GM23338 (cell line): ENCODE measurements at regions not wholly inside any gene's neighbourhood (a gene's known extent, or its start where the extent isn't known, plus 50 kb on each side); places are given as distances from the start of the nearest gene placed in this dataset.

Experiments
- ATAC-seq: fragments of 200-7000 bp; cut with Tn5 transposase; 3 replicates; pipeline ENCODE4 v1.9.1; 2020
- DNase-seq: peaks from one replicate; pipeline ENCODE4 v3.0.0-alpha.2; 2015; ENCODE audit warnings: low spot score
- H2AFZ ChIP-seq: fragments of 200-600 bp; sonication (generic); 2 replicates; pipeline ENCODE4 v1.8.0; 2016; ENCODE audit warnings: antibody characterized with exemption, mild to moderate bottlenecking, moderate library complexity
- H3F3A ChIP-seq: fragments of 200-600 bp; sonication (generic); replicated peaks from 2 replicates; pipeline ENCODE4 v1.8.0; 2017; ENCODE audit warnings: antibody characterized with exemption, mixed run types, low read depth
- H3K27ac ChIP-seq: fragments of 200-600 bp; sonication (generic); 2 replicates; pipeline ENCODE4 v1.6.1; 2016; ENCODE audit warnings: low read depth
- H3K27me3 ChIP-seq: fragments of 200-600 bp; sonication (generic); 2 replicates; pipeline ENCODE4 v1.8.0; 2016; ENCODE audit warnings: mild to moderate bottlenecking, mixed run types, moderate library complexity; ENCODE audit not compliant: insufficient read depth
- H3K36me3 ChIP-seq: fragments of 200-600 bp; sonication (generic); 2 replicates; pipeline ENCODE4 v1.8.0; 2016; ENCODE audit warnings: mild to moderate bottlenecking; ENCODE audit not compliant: insufficient read depth
- H3K4me1 ChIP-seq: fragments of 200-600 bp; sonication (generic); 2 replicates; pipeline ENCODE4 v1.8.0; 2016; ENCODE audit warnings: mild to moderate bottlenecking, moderate library complexity; ENCODE audit not compliant: insufficient read depth
- H3K4me2 ChIP-seq: fragments of 200-600 bp; sonication (generic); 2 replicates; pipeline ENCODE4 v1.7.1; 2017; ENCODE audit warnings: mixed run types
- H3K4me3 ChIP-seq: fragments of 200-600 bp; sonication (generic); 2 replicates; pipeline ENCODE4 v1.6.1; 2016; ENCODE audit warnings: mixed run types
- H3K79me2 ChIP-seq: fragments of 200-600 bp; sonication (generic); replicated peaks from 2 replicates; pipeline ENCODE4 v1.8.0; 2017; ENCODE audit warnings: mild to moderate bottlenecking; ENCODE audit not compliant: insufficient read depth
- H3K9me2 ChIP-seq: fragments of 200-600 bp; sonication (generic); 2 replicates; pipeline ENCODE4 v1.8.0; 2017; ENCODE audit not compliant: insufficient read depth
- H4K20me1 ChIP-seq: fragments of 200-600 bp; sonication (generic); replicated peaks from 2 replicates; pipeline ENCODE4 v1.8.0; 2017; ENCODE audit warnings: mild to moderate bottlenecking; ENCODE audit not compliant: insufficient read depth
- H3K27ac Mint-ChIP-seq: 2 replicates; pipeline ENCODE4 v1.8.0; 2020; ENCODE audit warnings: inconsistent platforms, mild to moderate bottlenecking, moderate library complexity, mixed read lengths
- H3K27me3 Mint-ChIP-seq: 3 replicates; pipeline ENCODE4 v1.8.0; 2022; ENCODE audit warnings: low read depth, mild to moderate bottlenecking, moderate library complexity, mixed read lengths, inconsistent platforms; ENCODE audit not compliant: insufficient read depth, poor library complexity
- H3K36me3 Mint-ChIP-seq: 3 replicates; pipeline ENCODE4 v1.8.0; 2021; ENCODE audit warnings: low read depth, mild to moderate bottlenecking, inconsistent platforms, moderate library complexity, mixed read lengths
- H3K4me1 Mint-ChIP-seq: 3 replicates; pipeline ENCODE4 v1.8.0; 2020; ENCODE audit warnings: mild to moderate bottlenecking, inconsistent platforms, mixed read lengths
- H3K4me3 Mint-ChIP-seq: 3 replicates; pipeline ENCODE4 v1.8.0; 2021; ENCODE audit warnings: moderate library complexity, mild to moderate bottlenecking, inconsistent platforms, mixed read lengths
- H3K9me3 Mint-ChIP-seq: 3 replicates; pipeline ENCODE4 v1.8.0; 2020; ENCODE audit warnings: moderate library complexity, mild to moderate bottlenecking, inconsistent platforms, mixed read lengths
- ZNF331 ChIP-seq: fragments of 250-450 bp; sonication (Bioruptor Pico); IDR thresholded peaks from 2 replicates; pipeline ENCODE4 v1.5.0; 2020; ENCODE audit warnings: low read depth, mild to moderate bottlenecking, moderate library complexity
- TF ChIP-seq, protein P1 (sequence below), 2 experiments: fragments of 200-600 bp in 1 of 2; sonication (generic) in 1 of 2; conservative IDR thresholded peaks; 2 replicates each; pipeline versions ENCODE4 v1.5.1 to v1.6.1; 2016 to 2017; ENCODE audit warnings: antibody characterized with exemption in 2 of 2, low read depth in 2 of 2, mild to moderate bottlenecking in 2 of 2, moderate library complexity in 1 of 2
- TF ChIP-seq, protein P2 (sequence below): fragments of 250-450 bp; sonication (Bioruptor Pico); IDR thresholded peaks from 2 replicates; pipeline ENCODE4 v1.5.0; 2020; ENCODE audit warnings: mild to moderate bottlenecking, moderate library complexity

DNA sequence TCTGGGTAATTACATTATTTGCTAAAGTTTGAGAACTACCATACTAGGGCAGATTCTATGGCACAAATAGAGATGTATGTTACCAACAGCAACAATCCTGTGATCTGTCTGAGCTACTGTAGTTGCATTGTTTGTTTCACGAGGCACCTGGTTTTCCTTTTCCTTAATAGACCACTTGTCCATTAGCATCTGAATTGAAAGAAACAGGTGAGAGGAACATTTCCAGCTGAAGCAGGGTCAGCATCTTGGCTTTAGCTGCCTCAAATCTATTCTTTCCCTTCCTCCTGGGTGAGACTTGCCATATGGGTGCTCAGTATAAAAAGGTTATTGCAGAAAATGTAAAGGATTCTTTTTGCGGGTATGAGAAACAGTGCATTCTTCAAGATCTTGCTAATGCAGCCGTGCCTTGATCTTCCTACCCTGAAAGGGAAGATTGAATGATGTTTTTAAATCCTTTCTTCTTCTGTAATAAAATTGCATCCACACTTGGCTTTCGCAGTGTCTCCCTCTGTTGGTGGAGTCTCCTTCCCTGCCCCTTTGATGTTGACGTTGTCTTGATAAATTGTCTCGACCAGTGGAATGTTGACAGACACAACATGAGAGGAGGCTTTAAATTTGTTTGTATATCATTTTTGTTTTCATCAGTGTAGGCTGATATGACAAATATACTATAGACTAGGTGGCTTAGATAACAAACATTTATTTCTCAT, 118.0 kb upstream of the BRINP1 start:
- H3F3A ChIP-seq: no peaks in the 10 kb centered on the region
- DNase-seq (peak; percentile 55), ATAC-seq (peak; percentile 62)
- no peaks in the 10 kb centered on the region for H3K9me3 Mint-ChIP-seq
- H3K27me3 ChIP-seq: no peaks in the 10 kb centered on the region
- no peak overlapping the region for H3K4me3 ChIP-seq
- no peak overlapping the region; the same call in 2 of the 3 replicates for H3K4me3 Mint-ChIP-seq
- H3K27ac ChIP-seq: no peak overlapping the region
- TF ChIP-seq, protein P1, sequence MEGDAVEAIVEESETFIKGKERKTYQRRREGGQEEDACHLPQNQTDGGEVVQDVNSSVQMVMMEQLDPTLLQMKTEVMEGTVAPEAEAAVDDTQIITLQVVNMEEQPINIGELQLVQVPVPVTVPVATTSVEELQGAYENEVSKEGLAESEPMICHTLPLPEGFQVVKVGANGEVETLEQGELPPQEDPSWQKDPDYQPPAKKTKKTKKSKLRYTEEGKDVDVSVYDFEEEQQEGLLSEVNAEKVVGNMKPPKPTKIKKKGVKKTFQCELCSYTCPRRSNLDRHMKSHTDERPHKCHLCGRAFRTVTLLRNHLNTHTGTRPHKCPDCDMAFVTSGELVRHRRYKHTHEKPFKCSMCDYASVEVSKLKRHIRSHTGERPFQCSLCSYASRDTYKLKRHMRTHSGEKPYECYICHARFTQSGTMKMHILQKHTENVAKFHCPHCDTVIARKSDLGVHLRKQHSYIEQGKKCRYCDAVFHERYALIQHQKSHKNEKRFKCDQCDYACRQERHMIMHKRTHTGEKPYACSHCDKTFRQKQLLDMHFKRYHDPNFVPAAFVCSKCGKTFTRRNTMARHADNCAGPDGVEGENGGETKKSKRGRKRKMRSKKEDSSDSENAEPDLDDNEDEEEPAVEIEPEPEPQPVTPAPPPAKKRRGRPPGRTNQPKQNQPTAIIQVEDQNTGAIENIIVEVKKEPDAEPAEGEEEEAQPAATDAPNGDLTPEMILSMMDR (conservative IDR thresholded peaks at IDR 0.05; ENCODE audit: low read depth in 2 of 2): peak; percentile 50 to 55
- TF ChIP-seq, protein P2, sequence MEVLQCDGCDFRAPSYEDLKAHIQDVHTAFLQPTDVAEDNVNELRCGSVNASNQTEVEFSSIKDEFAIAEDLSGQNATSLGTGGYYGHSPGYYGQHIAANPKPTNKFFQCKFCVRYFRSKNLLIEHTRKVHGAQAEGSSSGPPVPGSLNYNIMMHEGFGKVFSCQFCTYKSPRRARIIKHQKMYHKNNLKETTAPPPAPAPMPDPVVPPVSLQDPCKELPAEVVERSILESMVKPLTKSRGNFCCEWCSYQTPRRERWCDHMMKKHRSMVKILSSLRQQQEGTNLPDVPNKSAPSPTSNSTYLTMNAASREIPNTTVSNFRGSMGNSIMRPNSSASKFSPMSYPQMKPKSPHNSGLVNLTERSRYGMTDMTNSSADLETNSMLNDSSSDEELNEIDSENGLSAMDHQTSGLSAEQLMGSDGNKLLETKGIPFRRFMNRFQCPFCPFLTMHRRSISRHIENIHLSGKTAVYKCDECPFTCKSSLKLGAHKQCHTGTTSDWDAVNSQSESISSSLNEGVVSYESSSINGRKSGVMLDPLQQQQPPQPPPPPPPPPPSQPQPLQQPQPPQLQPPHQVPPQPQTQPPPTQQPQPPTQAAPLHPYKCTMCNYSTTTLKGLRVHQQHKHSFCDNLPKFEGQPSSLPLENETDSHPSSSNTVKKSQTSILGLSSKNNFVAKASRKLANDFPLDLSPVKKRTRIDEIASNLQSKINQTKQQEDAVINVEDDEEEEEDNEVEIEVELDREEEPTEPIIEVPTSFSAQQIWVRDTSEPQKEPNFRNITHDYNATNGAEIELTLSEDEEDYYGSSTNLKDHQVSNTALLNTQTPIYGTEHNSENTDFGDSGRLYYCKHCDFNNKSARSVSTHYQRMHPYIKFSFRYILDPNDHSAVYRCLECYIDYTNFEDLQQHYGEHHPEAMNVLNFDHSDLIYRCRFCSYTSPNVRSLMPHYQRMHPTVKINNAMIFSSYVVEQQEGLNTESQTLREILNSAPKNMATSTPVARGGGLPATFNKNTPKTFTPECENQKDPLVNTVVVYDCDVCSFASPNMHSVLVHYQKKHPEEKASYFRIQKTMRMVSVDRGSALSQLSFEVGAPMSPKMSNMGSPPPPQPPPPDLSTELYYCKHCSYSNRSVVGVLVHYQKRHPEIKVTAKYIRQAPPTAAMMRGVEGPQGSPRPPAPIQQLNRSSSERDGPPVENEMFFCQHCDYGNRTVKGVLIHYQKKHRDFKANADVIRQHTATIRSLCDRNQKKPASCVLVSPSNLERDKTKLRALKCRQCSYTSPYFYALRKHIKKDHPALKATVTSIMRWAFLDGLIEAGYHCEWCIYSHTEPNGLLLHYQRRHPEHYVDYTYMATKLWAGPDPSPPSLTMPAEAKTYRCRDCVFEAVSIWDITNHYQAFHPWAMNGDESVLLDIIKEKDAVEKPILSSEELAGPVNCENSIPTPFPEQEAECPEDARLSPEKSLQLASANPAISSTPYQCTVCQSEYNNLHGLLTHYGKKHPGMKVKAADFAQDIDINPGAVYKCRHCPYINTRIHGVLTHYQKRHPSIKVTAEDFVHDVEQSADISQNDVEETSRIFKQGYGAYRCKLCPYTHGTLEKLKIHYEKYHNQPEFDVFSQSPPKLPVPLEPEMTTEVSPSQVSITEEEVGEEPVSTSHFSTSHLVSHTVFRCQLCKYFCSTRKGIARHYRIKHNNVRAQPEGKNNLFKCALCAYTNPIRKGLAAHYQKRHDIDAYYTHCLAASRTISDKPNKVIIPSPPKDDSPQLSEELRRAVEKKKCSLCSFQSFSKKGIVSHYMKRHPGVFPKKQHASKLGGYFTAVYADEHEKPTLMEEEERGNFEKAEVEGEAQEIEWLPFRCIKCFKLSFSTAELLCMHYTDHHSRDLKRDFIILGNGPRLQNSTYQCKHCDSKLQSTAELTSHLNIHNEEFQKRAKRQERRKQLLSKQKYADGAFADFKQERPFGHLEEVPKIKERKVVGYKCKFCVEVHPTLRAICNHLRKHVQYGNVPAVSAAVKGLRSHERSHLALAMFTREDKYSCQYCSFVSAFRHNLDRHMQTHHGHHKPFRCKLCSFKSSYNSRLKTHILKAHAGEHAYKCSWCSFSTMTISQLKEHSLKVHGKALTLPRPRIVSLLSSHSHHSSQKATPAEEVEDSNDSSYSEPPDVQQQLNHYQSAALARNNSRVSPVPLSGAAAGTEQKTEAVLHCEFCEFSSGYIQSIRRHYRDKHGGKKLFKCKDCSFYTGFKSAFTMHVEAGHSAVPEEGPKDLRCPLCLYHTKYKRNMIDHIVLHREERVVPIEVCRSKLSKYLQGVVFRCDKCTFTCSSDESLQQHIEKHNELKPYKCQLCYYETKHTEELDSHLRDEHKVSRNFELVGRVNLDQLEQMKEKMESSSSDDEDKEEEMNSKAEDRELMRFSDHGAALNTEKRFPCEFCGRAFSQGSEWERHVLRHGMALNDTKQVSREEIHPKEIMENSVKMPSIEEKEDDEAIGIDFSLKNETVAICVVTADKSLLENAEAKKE: no peak
- no peak for TF ChIP-seq ZNF331
- no peaks in the 10 kb centered on the region for H4K20me1 ChIP-seq
- no peak overlapping the region for H3K27ac Mint-ChIP-seq
- H2AFZ ChIP-seq: no peak overlapping the region
- no peaks in the 10 kb centered on the region for H3K36me3 ChIP-seq
- peak overlapping the region; percentile 46; the same call in 1 of the 2 replicates for H3K4me2 ChIP-seq
- peaks cover 1% of the 10 kb centered on the region for H3K27me3 Mint-ChIP-seq
- H3K79me2 ChIP-seq: no peaks in the 10 kb centered on the region
- H3K4me1 ChIP-seq: no peaks in the 10 kb centered on the region; the same call in 1 of the 2 replicates
- H3K36me3 Mint-ChIP-seq: no peaks in the 10 kb centered on the region
- H3K9me2 ChIP-seq: no peaks in the 10 kb centered on the region
- peaks cover 16% of the 10 kb centered on the region for H3K4me1 Mint-ChIP-seq
